ENCODE measurements at regions not wholly inside any gene's neighbourhood (a gene's known extent, or its start where the extent isn't known, plus 50 kb on each side); places are given as distances from the start of the nearest gene placed in this dataset.

DNA sequence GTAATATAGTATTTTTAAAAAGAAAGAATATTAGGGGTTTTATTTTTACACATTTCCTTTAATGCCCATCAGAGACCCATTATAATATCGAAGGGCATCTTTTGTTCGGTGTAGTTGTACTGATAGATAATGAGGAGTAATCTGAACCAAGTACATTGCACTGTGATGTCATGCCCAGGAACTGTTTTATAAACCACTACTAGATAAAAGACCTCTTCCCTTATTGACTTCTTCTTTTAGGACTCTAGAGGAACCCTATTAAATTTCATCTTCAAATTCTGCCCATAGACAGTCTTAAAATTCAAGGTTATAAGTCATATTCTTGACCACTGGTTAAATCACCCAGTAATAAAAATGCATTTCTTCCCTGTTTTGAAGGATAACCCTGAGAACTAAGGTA lies 206.5 kb downstream of the NRIP1 start:
- no peak for TF ChIP-seq ZNF274 (IDR thresholded peaks at IDR 0.05; ENCODE audit: low read depth, low read length)

DNA sequence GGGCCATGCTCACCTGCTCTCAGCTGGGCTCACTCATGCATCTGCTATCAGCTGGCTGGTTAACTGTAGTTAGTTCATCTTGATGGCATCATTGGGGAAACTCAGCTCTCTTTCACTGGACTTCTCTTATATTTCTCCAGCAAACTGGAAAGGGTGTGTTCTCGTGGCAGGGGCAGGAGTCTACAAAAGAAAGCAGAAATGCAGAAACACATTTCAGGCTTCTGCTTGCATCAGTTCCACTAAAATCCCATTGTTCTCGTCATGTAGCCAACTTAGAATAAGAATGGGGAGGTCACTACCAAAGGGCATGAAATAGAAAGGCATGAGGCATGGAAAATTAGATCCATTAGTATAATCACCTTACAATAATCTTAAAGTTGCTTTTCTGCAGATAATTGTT lies 207.3 kb downstream of the NRIP1 start:
- H3K4me3 ChIP-seq (ENCODE audit: low read length): no peak overlapping the region
- no peak for TF ChIP-seq ZNF274 (IDR thresholded peaks at IDR 0.05; ENCODE audit: low read depth, low read length)

More for the DNA sequence above, 206.5 kb downstream of the NRIP1 start:
- H3K4me3 ChIP-seq (ENCODE audit: low read length): no peak overlapping the region

DNA sequence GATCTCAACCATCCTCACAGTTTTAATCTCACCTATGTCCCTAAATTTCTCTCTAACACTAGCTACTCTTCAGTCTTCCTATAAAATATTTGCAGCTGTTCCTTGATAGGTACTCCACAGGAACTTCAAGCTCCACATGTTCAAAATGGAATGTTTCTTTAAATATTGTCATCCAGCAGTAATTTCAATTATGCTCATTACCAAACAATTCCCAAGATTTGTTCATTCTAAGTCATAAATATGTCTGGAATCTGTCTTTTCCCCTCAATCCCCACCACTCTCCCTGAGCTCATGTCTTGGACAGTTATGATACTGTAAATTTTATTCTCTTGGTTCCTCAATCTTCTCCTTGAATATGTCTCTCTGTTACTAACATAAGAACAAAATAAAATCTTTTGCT lies 214.4 kb downstream of the NRIP1 start:
- H3K4me3 ChIP-seq (ENCODE audit: low read length): no peak overlapping the region
- TF ChIP-seq ZNF274 (IDR thresholded peaks at IDR 0.05; ENCODE audit: low read depth, low read length): no peak

DNA sequence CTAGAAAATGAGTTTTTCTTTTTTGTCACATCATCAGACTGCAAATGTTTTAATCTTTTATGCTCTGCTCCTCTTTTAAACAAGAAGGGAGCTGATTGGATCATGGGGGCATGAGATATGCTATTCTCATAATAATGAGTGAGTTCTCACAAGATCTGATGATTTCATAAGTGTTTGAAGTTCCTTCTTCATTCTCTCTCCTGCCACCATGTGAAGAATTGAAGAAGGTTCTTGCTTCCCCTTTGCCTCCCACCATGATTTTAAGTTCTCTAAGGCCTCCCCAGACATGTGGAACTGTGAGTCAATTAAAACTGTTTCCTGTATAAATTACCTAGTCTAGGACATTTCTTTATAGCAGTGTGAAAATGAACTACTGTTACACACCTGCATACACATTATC lies 218.2 kb downstream of the NRIP1 start:
- no peak for TF ChIP-seq ZNF274 (IDR thresholded peaks at IDR 0.05; ENCODE audit: low read depth, low read length)

DNA sequence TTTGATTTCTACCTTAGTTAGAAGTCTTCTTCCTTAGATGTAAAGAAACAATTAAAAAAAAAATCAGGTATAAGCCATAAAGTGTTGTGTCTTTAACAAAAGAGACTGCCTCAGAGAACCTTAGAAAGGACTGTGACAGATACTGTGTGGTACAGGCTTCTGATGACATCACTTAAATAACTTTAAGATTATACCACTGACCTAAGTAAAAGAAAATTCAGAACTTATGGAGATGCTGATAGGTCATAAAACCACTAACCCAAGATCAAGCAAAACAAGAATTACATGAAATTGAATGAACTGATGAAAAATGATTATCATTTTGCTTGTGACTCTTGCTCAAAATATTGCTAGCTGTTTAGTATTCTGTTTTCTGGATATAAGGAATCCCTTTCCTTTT lies 220.8 kb downstream of the NRIP1 start:
- no peak for TF ChIP-seq ZNF274 (IDR thresholded peaks at IDR 0.05; ENCODE audit: low read depth, low read length)
- H3K4me3 ChIP-seq (ENCODE audit: low read length): no peak overlapping the region

More for the DNA sequence above, 218.2 kb downstream of the NRIP1 start:
- H3K4me3 ChIP-seq (ENCODE audit: low read length): no peak overlapping the region

DNA sequence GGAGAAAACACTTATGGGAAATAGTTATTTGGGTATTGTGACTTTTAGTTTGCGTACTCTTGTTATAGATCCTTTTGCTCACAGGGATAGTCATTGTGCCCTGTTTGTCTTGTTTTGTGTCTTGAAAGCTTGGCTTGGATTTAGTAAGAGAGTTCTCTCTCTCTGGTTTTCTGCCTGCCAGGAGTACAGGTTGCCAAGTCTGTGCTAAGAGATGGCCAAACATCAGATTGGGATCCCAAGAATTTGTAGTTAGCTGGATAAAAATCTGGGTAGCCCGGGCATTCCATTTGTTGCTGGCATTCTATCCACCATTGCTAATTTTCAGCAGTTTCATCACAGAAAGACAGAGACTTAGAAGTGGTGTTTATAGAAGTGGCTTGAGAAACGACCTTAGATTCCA lies 222.2 kb downstream of the NRIP1 start:
- no peak for TF ChIP-seq ZNF274 (IDR thresholded peaks at IDR 0.05; ENCODE audit: low read depth, low read length)
- no peak overlapping the region for H3K4me3 ChIP-seq (ENCODE audit: low read length)

DNA sequence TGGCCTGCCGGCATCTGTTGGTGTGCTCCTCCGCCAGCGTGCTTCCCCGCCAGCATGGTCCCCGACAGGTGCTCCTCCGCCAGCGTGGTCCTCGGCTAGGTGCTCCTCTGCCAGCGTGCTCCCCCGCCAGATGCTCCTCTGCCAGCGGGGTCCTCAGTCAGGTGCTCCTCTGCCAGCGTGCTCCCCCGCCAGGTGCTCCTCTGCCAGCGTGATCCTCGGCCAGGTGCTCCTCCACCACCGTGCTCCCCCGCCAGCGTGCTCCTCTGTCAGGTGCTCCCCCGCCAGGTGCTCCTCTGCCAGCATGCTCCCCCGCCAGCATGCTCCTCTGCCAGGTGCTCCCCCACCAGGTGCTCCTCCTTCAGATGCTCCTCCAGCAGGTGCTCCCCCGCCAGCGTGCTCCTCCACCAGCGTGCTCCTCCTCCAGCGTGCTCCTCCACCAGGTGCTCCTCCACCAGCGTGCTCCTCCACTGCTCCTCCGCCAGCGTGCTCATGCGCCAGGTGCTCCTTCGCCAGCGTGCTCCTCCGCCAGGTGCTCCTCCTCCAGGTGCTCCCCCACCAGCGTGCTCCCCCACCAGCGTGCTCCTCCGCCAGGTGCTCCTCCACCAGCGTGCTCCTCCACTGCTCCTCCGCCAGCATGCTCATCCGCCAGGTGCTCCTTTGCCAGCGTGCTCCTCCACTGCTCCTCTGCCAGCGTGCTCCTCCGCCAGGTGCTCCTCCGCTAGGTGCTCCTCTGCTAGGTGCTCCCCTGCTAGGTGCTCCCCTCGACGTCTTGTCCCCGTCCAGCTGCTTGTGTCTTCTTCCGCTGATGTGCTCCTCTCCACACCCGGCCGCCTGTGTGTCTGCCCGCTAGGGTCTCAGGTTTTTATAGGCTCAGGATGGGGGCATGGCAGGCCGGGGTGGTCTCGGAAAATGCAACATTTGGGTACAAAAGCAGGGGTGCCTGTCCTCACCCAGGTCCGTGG lies 223.0 kb downstream of the NRIP1 start:
- no peak for TF ChIP-seq ZNF274 (IDR thresholded peaks at IDR 0.05; ENCODE audit: low read depth, low read length)
- H3K4me3 ChIP-seq (ENCODE audit: low read length): no peak overlapping the region

DNA sequence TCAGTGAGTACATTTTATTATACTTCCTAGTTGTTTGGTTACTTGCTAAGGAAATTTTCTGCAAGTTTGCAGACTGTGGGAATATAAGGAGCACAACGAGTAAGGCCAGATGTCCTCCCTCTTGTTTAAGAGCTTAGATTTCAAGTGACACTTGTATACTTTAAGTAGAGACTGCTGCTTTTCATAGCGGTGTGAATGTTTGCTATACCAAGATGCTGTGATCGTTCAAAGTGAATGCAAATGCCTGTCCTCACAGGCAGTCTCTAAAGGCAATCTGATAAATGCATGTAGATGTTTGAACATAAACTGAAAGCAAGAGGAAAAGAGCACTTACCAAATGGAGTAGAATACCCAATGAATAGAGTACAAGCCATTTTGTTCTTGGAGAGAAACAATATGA lies 226.4 kb downstream of the NRIP1 start:
- no peak overlapping the region for H3K4me3 ChIP-seq (ENCODE audit: low read length)
- TF ChIP-seq ZNF274 (IDR thresholded peaks at IDR 0.05; ENCODE audit: low read depth, low read length): no peak

- TF ChIP-seq ZNF274 (IDR thresholded peaks at IDR 0.05; ENCODE audit: low read depth, low read length): no peak
- H3K4me3 ChIP-seq (ENCODE audit: low read length): no peak overlapping the region
Observed at GRCh38 chr21:14836950-14837349, 227.8 kb downstream of the NRIP1 start.

GRCh38 chr21:14833666-14834351 lies 231.0 kb downstream of the NRIP1 start:
- TF ChIP-seq ZNF274 (IDR thresholded peaks at IDR 0.05; ENCODE audit: low read depth, low read length): no peak
- H3K4me3 ChIP-seq (ENCODE audit: low read length): no peak overlapping the region

DNA sequence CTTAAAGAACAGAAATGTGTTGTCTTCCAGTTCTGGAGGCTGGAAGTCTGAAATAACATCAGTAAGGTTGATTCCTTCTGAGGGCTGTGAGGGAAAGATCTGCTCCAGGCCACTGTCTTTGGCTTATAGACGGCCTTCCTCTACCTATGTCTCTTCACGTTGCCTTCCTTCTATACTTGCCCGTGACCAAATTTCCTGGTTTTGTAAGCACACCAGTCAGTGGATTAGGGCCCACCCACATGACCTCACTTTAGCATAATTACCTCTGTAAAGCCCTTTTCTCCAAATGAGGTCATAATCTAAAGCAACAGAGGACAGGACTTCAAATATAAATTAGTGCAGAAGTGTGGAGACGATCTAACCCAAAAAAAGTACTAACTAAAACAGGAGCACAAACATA lies 231.6 kb downstream of the NRIP1 start:
- no peak for TF ChIP-seq ZNF274 (IDR thresholded peaks at IDR 0.05; ENCODE audit: low read depth, low read length)
- H3K4me3 ChIP-seq (ENCODE audit: low read length): no peak overlapping the region

DNA sequence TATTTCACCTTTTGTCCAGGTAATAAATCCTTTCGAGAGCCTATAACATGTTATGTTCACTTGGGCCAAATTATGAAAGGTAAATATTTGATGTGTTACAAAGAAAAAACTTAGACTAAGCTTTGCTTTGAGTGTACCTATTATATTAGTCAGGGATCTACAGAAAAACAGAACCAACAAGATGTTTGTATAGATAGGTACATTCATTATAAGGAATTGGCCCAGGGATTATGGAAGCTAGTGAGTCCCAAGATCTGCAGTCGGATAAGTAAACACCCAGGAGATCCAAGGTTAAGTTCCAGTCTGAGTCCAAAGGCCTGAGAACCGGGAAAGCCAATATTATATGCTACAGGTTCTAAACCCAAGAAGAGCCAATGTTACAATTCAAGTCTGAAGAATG lies 234.5 kb downstream of the NRIP1 start:
- no peak for TF ChIP-seq ZNF274 (IDR thresholded peaks at IDR 0.05; ENCODE audit: low read depth, low read length)
- H3K4me3 ChIP-seq (ENCODE audit: low read length): no peak overlapping the region

DNA sequence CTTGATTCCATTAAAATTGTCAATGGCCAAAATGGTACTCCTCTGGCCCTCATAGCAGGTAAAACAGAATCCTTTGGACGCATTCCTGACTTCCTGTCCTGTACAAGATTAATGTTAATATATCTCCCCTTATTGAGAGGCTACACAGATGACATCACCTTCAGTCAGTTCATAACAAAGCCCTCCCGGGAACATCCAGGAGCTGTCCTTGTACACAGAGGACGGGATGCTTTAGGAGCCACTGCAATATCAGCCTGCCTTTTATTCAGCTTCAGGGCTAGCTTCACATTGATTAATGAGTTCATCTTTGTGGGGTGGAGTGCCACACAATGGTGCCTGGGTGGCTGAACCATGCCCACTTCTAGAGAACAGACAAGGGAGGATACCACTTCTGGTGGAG lies 235.1 kb downstream of the NRIP1 start:
- H3K4me3 ChIP-seq (ENCODE audit: low read length): no peak overlapping the region
- no peak for TF ChIP-seq ZNF274 (IDR thresholded peaks at IDR 0.05; ENCODE audit: low read depth, low read length)

GRCh38 chr21:14827468-14827867 lies 237.3 kb downstream of the NRIP1 start:
- TF ChIP-seq ZNF274 (IDR thresholded peaks at IDR 0.05; ENCODE audit: low read depth, low read length): no peak
- H3K4me3 ChIP-seq (ENCODE audit: low read length): no peak overlapping the region

DNA sequence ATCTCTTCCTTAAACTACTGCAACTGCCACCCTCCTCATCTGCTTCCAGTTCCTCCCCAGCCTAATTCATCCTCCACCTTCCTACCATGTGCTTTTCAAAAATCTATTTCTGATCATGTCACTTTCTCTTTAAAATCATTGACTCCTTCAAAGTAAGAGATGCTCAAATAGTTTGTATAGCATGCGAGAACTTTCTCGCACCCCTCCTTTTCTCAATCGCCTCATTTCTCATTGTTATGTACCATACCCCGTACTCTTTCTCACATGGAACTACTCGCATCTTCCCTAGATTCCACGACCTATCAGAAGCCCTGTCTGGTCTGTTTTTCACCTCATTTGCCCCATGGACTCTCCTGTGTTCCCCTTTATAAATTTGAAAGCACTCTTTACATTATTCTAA lies 238.2 kb downstream of the NRIP1 start:
- TF ChIP-seq ZNF274 (IDR thresholded peaks at IDR 0.05; ENCODE audit: low read depth, low read length): no peak
- H3K4me3 ChIP-seq (ENCODE audit: low read length): 0 out of 2 replicates have a peak overlapping the region, but pooled peaks have one; percentile 18

Measured in GM08714 (cell line).